ENCODE measurements at regions not wholly inside any gene's neighbourhood (a gene's known extent, or its start where the extent isn't known, plus 50 kb on each side); places are given as distances from the start of the nearest gene placed in this dataset.
A peak's percentile ranks its signal among the peaks of the same experiment; 100 is the strongest.

DNA sequence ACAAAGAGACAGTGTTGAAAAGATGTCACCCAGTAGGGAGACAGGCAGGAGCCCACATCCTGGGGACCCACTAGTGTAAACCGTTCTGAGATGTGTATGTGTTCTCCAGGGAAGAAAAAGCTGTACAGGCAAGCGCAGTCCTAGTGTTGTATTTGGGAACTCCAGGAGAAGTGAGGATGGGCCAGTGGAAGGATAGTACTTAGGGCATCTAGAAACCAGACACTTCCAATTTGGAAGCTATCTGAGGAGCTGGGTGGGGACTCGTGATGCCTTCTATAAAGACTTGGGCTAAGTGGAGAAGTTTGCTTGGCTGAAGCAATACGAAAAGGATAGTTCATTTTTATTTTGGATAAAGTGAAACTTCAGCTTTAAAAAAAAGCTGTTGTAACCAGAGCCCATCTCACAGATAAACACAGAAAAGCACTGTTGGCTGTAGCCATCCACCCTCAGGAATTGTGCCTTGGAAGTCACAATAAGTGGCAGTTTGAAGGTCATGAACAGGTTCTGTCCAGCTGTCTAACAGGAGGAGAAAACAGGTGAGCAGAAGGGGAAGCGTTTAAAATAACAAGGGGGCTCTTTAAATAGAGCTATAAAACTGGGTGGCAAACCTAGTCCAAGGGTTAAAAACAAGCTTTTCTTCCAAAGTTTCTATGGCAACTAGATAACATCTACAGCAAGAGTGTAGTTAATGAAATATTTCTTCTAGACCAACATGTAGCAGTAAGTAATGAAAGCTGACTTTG, 108.0 kb upstream of the ARHGAP5 start:
- Histone ChIP-seq H3K23ac (ENCODE audit: low read depth, low read length) (no peak overlapping the region), H4K5ac (ENCODE audit: low read depth, low read length) (no peak overlapping the region), H3K27ac (ENCODE audit: insufficient read depth, low read length) (no peak overlapping the region), H2BK120ac (ENCODE audit: low read depth, low read length) (no peak overlapping the region), H3K18ac (ENCODE audit: low read depth, low read length) (peak overlapping the region; percentile 30; the same call in 1 of the 2 replicates), H3K79me1 (ENCODE audit: low read depth in 1 of 2, low read length in 2 of 2) (no peaks in the 10 kb centered on the region), H4K20me1 (ENCODE audit: insufficient read depth, low read length) (no peaks in the 10 kb centered on the region), H2BK5ac (ENCODE audit: low read depth, low read length, poor library complexity, severe bottlenecking) (no peak overlapping the region), H3K27me3 (ENCODE audit: control insufficient read depth, insufficient read depth, low read length) (no peaks in the 10 kb centered on the region; the same call in none of the 2 replicates), H4K8ac (ENCODE audit: low read depth in 2 of 2, low read length in 2 of 2) (no peak overlapping the region), H2AK5ac (ENCODE audit: low read depth, low read length) (no peak overlapping the region), H2BK20ac (ENCODE audit: low read depth, low read length) (no peak overlapping the region), H3K4me1 (ENCODE audit: control insufficient read depth, insufficient read depth, low read length) (peaks cover 15% of the 10 kb centered on the region), H3K4ac (ENCODE audit: low read depth, low read length) (no peak overlapping the region), H2BK15ac (ENCODE audit: low read depth, low read length) (no peak overlapping the region), H3K4me2 (ENCODE audit: low read depth, low read length) (no peak overlapping the region), H3K9ac (ENCODE audit: low read depth, low read length) (no peak overlapping the region), H3K36me3 (ENCODE audit: control insufficient read depth, insufficient read depth, low read length) (no peaks in the 10 kb centered on the region), H3K14ac (replicated peaks; ENCODE audit: low read depth, low read length) (no peak overlapping the region), H2AK9ac (replicated peaks; ENCODE audit: low read depth, low read length, poor library complexity) (no peak overlapping the region), H4K91ac (ENCODE audit: insufficient read depth, low read depth, low read length) (no peak overlapping the region), H2AFZ (replicated peaks; ENCODE audit: low read length, poor library complexity) (no peak overlapping the region), H3K56ac (ENCODE audit: extremely low read depth, insufficient read depth, low read length) (no peak overlapping the region), H3K9me3 (ENCODE audit: control insufficient read depth, insufficient read depth, low read length) (peaks cover under 1% of the 10 kb centered on the region), H3K9me1 (ENCODE audit: insufficient read depth, low read length) (peaks cover 4% of the 10 kb centered on the region), H3K4me3 (ENCODE audit: insufficient read depth, low read depth, low read length) (no peak overlapping the region)
- intact Hi-C loops (cut with micrococcal nuclease): loop anchor here (5.0 kb wide), 1 partner anchor 73 kb away; no protein-coding TSS in a partner anchor
- no CpG with 5 or more reads among the region's 5 CpGs for WGBS, 2 experiments (ENCODE audit: extremely low coverage in 2 of 2, insufficient read length in 1 of 2)
- no TSS peak for BruUV-seq (replicated peaks)
- no peak for ATAC-seq (ENCODE audit: low read depth)
- in situ Hi-C loops (cut with MboI; ENCODE audit: low sequenced_read_pairs): no loop called here
- ChIA-PET CTCF (interaction anchor here (0.6 kb wide), 1 partner anchor 9 kb away, joined by 6 read pairs; no protein-coding TSS in a partner anchor), POLR2A (ENCODE audit: unreplicated experiment) (interaction anchor here (0.6 kb wide), 1 partner anchor 61 kb away, joined by 8 read pairs; no protein-coding TSS in a partner anchor)
- DNase-seq: no peak
- dilution Hi-C loops (cut with HindIII; ENCODE audit: low sequenced_read_pairs, unreplicated experiment): no loop called here
- TF ChIP-seq RAD21 (IDR thresholded peaks at IDR 0.05; ENCODE audit: low read length) (no peak), POLR2A (IDR thresholded peaks at IDR 0.05; ENCODE audit: low read depth, low read length) (no peak), MXI1 (IDR thresholded peaks at IDR 0.05; ENCODE audit: borderline replicate concordance, low read depth, low read length) (no peak), RCOR1 (IDR thresholded peaks at IDR 0.05; ENCODE audit: insufficient replicate concordance, low read length) (no peak), MAFK (IDR thresholded peaks at IDR 0.05; ENCODE audit: low read depth, low read length) (no peak), SMC3 (IDR thresholded peaks at IDR 0.05; ENCODE audit: low read depth, low read length) (no peak), CHD1 (IDR thresholded peaks at IDR 0.05; ENCODE audit: low read depth, low read length) (no peak), RFX5 (IDR thresholded peaks at IDR 0.05; ENCODE audit: low read depth, low read length) (no peak), BHLHE40 (IDR thresholded peaks at IDR 0.05; ENCODE audit: low read depth, low read length) (no peak), MAZ (IDR thresholded peaks at IDR 0.05; ENCODE audit: borderline replicate concordance, low read depth, low read length) (no peak), NFE2L2 (IDR thresholded peaks at IDR 0.05; ENCODE audit: low read depth, low read length) (no peak), FOS (IDR thresholded peaks at IDR 0.05; ENCODE audit: low read depth, low read length) (no peak), CEBPB (IDR thresholded peaks at IDR 0.05; ENCODE audit: low read depth, low read length) (no peak)
- TF ChIP-seq, protein P1, sequence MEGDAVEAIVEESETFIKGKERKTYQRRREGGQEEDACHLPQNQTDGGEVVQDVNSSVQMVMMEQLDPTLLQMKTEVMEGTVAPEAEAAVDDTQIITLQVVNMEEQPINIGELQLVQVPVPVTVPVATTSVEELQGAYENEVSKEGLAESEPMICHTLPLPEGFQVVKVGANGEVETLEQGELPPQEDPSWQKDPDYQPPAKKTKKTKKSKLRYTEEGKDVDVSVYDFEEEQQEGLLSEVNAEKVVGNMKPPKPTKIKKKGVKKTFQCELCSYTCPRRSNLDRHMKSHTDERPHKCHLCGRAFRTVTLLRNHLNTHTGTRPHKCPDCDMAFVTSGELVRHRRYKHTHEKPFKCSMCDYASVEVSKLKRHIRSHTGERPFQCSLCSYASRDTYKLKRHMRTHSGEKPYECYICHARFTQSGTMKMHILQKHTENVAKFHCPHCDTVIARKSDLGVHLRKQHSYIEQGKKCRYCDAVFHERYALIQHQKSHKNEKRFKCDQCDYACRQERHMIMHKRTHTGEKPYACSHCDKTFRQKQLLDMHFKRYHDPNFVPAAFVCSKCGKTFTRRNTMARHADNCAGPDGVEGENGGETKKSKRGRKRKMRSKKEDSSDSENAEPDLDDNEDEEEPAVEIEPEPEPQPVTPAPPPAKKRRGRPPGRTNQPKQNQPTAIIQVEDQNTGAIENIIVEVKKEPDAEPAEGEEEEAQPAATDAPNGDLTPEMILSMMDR (conservative IDR thresholded peaks at IDR 0.05; ENCODE audit: low read depth, low read length): no peak
- TF ChIP-seq, protein P2, sequence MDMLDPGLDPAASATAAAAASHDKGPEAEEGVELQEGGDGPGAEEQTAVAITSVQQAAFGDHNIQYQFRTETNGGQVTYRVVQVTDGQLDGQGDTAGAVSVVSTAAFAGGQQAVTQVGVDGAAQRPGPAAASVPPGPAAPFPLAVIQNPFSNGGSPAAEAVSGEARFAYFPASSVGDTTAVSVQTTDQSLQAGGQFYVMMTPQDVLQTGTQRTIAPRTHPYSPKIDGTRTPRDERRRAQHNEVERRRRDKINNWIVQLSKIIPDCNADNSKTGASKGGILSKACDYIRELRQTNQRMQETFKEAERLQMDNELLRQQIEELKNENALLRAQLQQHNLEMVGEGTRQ (IDR thresholded peaks at IDR 0.05; ENCODE audit: low read depth, low read length): no peak
